Loucy (cell line): ENCODE measurements at regions not wholly inside any gene's neighbourhood (a gene's known extent, or its start where the extent isn't known, plus 50 kb on each side); places are given as distances from the start of the nearest gene placed in this dataset.

Experiments
- H2AFZ ChIP-seq: fragments of 200-600 bp; sonication (generic); 2 replicates; pipeline ENCODE4 v1.6.0; 2016; ENCODE audit warnings: antibody characterized with exemption, mild to moderate bottlenecking, low read length, moderate library complexity
- H3F3A ChIP-seq: fragments of 200-600 bp; 2 replicates; pipeline ENCODE4 v1.6.0; 2016; ENCODE audit warnings: antibody characterized with exemption, low read depth, mild to moderate bottlenecking
- H3K27me3 ChIP-seq: fragments of 200-600 bp; sonication (generic); 2 replicates; pipeline ENCODE4 v1.6.1; 2014; ENCODE audit warnings: low read length, mild to moderate bottlenecking; ENCODE audit not compliant: insufficient read depth, poor library complexity, severe bottlenecking
- H3K36me3 ChIP-seq: fragments of 200-600 bp; sonication (generic); 2 replicates; pipeline ENCODE4 v1.6.1; 2016; ENCODE audit warnings: low read length; ENCODE audit not compliant: insufficient read depth
- H3K4me1 ChIP-seq: fragments of 200-600 bp; sonication (generic); 2 replicates; pipeline ENCODE4 v1.5.1; 2014; ENCODE audit warnings: low read length, mild to moderate bottlenecking; ENCODE audit not compliant: insufficient read depth, poor library complexity, severe bottlenecking
- H3K4me2 ChIP-seq: fragments of 200-600 bp; sonication (generic); 2 replicates; pipeline ENCODE4 v1.6.0; 2014; ENCODE audit warnings: antibody characterized with exemption, low read length, low read depth, mild to moderate bottlenecking; ENCODE audit not compliant: poor library complexity, severe bottlenecking
- H3K4me3 ChIP-seq: fragments of 200-600 bp; sonication (generic); 2 replicates; pipeline ENCODE4 v1.5.1; 2014; ENCODE audit warnings: low read length, mild to moderate bottlenecking, mixed read lengths; ENCODE audit not compliant: poor library complexity, severe bottlenecking
- H3K79me2 ChIP-seq: fragments of 200-600 bp; sonication (generic); 2 replicates; pipeline ENCODE4 v1.6.1; 2014; ENCODE audit warnings: low read length; ENCODE audit not compliant: insufficient read depth
- H3K9ac ChIP-seq: fragments of 200-600 bp; sonication (generic); 2 replicates; pipeline ENCODE4 v1.6.0; 2014; ENCODE audit warnings: mild to moderate bottlenecking, low read depth, low read length, moderate library complexity; ENCODE audit not compliant: poor library complexity, severe bottlenecking
- H3K9me2 ChIP-seq: fragments of 200-600 bp; sonication (generic); replicated peaks from 2 replicates; pipeline ENCODE4 v1.6.1; 2016; ENCODE audit warnings: low read depth, low read length, mixed read lengths
- H3K9me3 ChIP-seq: fragments of 200-600 bp; sonication (generic); 2 replicates; pipeline ENCODE4 v1.6.1; 2014; ENCODE audit warnings: mild to moderate bottlenecking, antibody characterized with exemption, low read length, low read depth; ENCODE audit not compliant: insufficient read depth
- H4K20me1 ChIP-seq: fragments of 200-600 bp; sonication (generic); 2 replicates; pipeline ENCODE4 v1.6.0; 2014; ENCODE audit warnings: antibody characterized with exemption, low read length, mild to moderate bottlenecking; ENCODE audit not compliant: insufficient read depth, poor library complexity, severe bottlenecking
- EZH2phosphoT487 ChIP-seq: fragments of 200-600 bp; IDR thresholded peaks from 2 replicates; pipeline ENCODE4 v1.6.1; 2018; ENCODE audit warnings: antibody characterized with exemption, mild to moderate bottlenecking, moderate library complexity, borderline replicate concordance
- TF ChIP-seq, protein P1 (sequence below): fragments of 200-600 bp; sonication (generic); conservative IDR thresholded peaks from 2 replicates; pipeline ENCODE4 v1.5.1; 2014; ENCODE audit warnings: mild to moderate bottlenecking, antibody characterized with exemption, low read length

DNA sequence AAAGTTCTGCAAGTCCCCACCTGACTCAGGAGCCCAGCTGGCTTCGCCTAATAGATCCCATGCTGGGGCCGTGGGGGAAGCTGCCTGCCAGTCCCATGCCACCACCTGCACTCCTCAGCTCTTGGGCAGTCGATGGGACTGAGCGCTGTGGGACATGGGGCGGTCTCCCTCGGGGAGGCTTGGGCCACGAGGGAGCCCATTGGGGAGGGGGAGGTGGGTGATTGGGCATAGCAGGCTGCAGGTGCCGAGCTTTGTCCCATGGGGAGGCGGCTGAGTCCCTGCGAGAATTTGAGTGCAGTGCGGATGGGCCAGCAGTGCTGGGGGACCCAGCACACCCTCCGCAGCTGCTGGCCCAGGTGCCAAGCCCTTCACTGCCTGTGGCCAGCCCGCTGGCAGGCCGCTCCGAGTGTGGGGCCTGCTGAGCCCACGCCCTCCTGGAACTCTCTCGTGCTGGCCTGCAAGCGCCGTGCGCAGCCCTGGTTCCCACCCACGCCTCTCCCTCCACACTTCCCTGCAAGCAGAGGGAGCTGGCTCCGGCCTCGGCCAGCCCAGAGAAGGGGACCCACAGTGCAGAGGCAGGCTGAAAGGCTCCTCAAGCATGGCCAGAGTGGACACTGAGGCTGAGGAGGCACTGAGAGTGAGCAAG, 467.3 kb downstream of the IRS2 start:
- no peaks in the 10 kb centered on the region; the same call in 1 of the 2 replicates for H3K9me3 ChIP-seq
- no peaks in the 10 kb centered on the region for H3K4me1 ChIP-seq
- no peaks in the 10 kb centered on the region for H3K9me2 ChIP-seq
- no peaks in the 10 kb centered on the region for H3K79me2 ChIP-seq
- no peak overlapping the region for H3K4me3 ChIP-seq
- no peak overlapping the region for H3K9ac ChIP-seq
- H3K36me3 ChIP-seq, result no peaks in the 10 kb centered on the region
- TF ChIP-seq, protein P1, sequence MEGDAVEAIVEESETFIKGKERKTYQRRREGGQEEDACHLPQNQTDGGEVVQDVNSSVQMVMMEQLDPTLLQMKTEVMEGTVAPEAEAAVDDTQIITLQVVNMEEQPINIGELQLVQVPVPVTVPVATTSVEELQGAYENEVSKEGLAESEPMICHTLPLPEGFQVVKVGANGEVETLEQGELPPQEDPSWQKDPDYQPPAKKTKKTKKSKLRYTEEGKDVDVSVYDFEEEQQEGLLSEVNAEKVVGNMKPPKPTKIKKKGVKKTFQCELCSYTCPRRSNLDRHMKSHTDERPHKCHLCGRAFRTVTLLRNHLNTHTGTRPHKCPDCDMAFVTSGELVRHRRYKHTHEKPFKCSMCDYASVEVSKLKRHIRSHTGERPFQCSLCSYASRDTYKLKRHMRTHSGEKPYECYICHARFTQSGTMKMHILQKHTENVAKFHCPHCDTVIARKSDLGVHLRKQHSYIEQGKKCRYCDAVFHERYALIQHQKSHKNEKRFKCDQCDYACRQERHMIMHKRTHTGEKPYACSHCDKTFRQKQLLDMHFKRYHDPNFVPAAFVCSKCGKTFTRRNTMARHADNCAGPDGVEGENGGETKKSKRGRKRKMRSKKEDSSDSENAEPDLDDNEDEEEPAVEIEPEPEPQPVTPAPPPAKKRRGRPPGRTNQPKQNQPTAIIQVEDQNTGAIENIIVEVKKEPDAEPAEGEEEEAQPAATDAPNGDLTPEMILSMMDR, result no peak
- TF ChIP-seq EZH2phosphoT487, result no peak
- no peak overlapping the region for H2AFZ ChIP-seq
- H3F3A ChIP-seq, result no peaks in the 10 kb centered on the region
- no peaks in the 10 kb centered on the region for H4K20me1 ChIP-seq
- H3K4me2 ChIP-seq, result no peak overlapping the region
- H3K27me3 ChIP-seq, result no peaks in the 10 kb centered on the region

DNA sequence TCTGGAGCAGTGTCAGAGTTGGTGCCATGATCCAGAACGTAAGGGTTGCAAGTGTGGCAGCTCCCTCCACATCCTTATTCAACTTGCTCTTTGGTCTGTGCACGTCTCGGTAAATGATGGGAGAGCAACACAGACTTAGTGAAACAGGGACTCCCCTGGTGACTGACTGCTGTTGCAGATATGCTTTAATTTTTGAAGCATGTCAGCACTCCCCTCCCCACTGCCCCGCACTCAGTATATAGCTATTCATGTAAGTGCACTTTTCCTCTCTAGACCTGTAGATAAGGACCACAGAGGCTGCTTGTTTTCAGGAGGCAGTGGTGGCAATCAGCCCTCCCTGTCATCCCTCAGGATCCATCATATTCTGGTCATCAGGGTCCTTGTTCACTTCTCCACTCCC, 470.9 kb downstream of the IRS2 start:
- Histone ChIP-seq H3K9me3 (no peaks in the 10 kb centered on the region), H3K36me3 (no peaks in the 10 kb centered on the region), H3F3A (no peaks in the 10 kb centered on the region), H3K4me2 (no peak overlapping the region), H3K79me2 (no peaks in the 10 kb centered on the region), H4K20me1 (no peaks in the 10 kb centered on the region), H3K4me1 (no peaks in the 10 kb centered on the region), H3K4me3 (no peak overlapping the region), H3K27me3 (no peaks in the 10 kb centered on the region), H2AFZ (no peak overlapping the region), H3K9ac (no peak overlapping the region), H3K9me2 (no peaks in the 10 kb centered on the region)
- TF ChIP-seq, protein P1, result no peak
- TF ChIP-seq EZH2phosphoT487, result no peak

GRCh38 chr13:109314101-109314500, 472.3 kb downstream of the IRS2 start:
- H2AFZ ChIP-seq, result no peak overlapping the region
- H3K79me2 ChIP-seq, result no peaks in the 10 kb centered on the region
- H3K4me1 ChIP-seq, result no peaks in the 10 kb centered on the region
- H3K9me2 ChIP-seq, result no peaks in the 10 kb centered on the region
- H3K27me3 ChIP-seq, result no peaks in the 10 kb centered on the region
- no peak overlapping the region for H3K4me3 ChIP-seq
- TF ChIP-seq, protein P1, result no peak
- TF ChIP-seq EZH2phosphoT487, result no peak
- no peaks in the 10 kb centered on the region for H4K20me1 ChIP-seq
- H3F3A ChIP-seq, result no peaks in the 10 kb centered on the region
- H3K9ac ChIP-seq, result no peak overlapping the region
- no peak overlapping the region for H3K4me2 ChIP-seq
- H3K9me3 ChIP-seq, result no peaks in the 10 kb centered on the region
- no peaks in the 10 kb centered on the region for H3K36me3 ChIP-seq
